GM18909 (cell line): ENCODE measurements at regions not wholly inside any gene's neighbourhood (a gene's known extent, or its start where the extent isn't known, plus 50 kb on each side); places are given as distances from the start of the nearest gene placed in this dataset.
"Not testable (repeated sequence)": the region's sequence is repeated elsewhere in the genome, so short reads cannot be mapped to it uniquely, and the experiment has no call there.

Source experiments
- ATAC-seq: cut with Tn5 transposase; IDR thresholded peaks from one replicate; pipeline ENCODE4 v1.9.1; 2021; ENCODE audit warnings: mild to moderate bottlenecking; ENCODE audit not compliant: unreplicated experiment, poor library complexity

DNA sequence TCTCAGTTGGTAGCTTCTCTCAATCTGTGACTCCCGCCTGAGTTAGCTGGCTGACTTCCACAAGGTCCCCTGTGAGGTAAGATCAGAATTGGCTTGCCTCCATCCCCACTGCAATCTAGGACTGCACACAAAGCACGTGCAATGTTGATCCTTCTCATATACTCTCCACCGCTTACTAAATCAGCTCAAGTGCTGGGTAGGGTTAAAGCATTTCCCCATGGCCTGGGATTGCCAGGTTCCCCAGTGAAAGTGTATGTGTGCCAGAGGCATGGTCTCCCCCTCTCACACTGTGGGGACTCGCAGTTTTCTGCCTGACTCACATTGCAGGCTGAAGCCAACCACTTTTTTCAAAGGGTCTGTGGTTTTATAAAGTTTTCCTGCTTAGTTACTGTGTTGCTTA is 886.9 kb downstream of the FAM133A start:
- ATAC-seq, result no peak

- no peak for ATAC-seq
These were observed 902.5 kb downstream of the FAM133A start for GRCh38 chrX:94576367-94577004.

DNA sequence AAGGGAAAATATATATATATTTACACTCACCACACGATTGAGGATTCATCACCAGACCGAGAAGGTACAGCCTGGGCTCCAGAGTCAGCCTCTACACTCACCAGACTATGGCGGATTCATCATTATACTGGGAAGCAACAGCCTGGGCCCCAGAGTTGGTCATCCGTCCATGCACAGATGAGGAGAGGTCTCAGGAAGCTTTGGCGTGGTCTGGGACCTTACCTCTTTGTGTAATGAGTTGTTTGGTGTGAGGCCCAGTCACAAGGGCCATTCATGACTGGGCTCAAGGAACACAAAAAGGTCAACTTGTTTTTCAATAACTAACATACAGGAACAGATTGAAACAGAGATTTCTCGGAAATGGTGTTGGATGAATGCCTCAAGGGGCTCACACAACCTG is 926.1 kb downstream of the FAM133A start:
- ATAC-seq, result no peak

DNA sequence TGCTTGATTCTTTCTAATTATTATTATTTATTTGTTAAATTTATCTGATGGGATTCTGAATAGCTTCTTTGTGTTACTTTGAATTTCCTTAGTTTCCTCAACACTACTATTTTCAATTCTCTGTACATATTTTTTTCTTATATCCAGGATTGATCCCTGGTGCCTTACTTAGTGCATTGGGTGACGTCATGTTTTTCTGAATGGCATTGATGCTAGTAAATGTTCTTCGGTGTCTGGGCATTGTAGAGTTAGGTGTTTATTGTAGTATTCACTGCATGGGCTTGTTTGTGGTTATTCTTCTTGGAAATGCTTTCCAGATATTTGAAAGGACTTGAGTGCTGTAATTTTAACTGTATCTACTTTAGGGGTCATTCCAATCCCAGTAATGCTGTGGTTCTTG is 938.1 kb downstream of the FAM133A start:
- no peak for ATAC-seq

DNA sequence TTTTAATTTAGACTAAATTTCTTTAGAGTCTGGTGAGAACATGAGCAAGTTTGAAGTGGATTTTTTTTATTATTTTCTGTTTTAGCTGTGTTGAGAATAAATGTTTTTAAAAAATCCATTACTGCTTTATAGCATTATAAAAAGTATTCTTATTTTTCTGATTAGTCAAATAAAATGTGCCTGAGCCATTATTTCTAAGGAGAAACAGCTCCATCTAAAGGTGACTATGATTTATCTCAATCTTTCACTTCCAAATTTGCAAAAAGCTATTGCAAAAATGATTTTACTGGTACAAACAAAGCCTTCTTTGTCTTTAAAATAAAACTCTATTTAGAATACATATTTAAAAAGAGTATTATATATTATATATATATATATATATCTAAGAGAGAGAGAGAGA is 959.2 kb downstream of the FAM133A start:
- ATAC-seq, result no peak

DNA sequence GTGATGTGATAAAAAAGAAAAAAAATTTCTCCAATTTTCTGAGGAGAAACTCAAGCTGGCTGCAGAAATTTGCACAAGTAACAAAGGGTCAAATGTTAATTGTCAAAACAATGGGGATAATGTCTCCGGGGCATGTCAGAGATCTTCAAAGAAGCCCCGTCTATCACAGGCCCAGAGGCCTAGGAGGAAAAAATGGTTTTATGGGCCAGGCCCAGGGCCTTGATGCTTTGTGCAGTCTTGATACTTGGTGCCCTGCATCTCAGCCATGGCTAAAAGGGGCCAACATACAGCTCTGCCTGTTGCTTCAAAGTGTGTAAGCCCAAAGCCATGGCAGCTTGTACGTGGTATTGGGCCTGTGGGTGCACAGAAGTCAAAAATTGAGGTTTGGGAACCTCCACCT is 961.0 kb downstream of the FAM133A start:
- no peak for ATAC-seq

- no peak for ATAC-seq
These were observed 971.7 kb downstream of the FAM133A start for GRCh38 chrX:94645726-94646125.

GRCh38 chrX:94655180-94655579 is 981.2 kb downstream of the FAM133A start:
- no peak for ATAC-seq

- no peak for ATAC-seq
These were observed 988.7 kb downstream of the FAM133A start for GRCh38 chrX:94662689-94663088.

DNA sequence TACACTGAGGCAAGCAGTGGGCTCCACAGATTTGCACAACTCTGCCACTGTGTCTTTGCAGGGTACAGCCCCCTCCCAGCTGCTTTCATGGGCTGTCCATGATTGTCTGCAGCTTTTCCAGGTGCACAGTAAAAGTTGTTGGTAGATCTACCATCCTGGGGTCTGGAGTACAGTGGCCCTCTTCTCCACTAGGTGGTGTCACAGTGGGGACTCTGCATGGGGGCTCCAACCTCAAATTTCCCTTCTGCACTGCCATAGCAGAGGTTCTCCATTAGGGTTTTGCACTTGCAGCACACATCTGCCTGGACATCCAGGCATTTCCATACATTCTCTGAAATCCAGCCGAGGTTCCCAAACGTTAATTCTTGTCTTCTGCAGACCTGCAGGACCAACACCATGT is 1002.3 kb downstream of the FAM133A start:
- no peak for ATAC-seq

DNA sequence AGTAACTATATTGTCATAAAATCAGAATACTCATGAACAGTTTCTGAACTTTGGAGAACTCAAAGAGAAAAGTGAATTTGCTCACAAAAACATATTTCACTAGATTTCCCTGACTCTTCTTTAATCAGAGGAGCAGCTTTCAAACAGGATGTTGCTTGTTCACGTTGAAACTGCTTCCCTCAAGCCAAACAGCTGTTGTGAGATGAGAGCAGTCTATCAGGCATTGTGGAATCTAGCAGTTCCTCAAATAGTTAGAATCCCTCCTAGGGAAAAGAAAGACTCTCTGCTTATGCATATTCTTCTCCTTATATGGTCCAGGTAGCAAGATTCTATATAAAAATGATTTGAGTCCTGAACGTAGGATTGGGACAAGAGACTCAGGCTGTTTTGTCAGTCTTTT is 1012.1 kb downstream of the FAM133A start:
- ATAC-seq, result no peak

DNA sequence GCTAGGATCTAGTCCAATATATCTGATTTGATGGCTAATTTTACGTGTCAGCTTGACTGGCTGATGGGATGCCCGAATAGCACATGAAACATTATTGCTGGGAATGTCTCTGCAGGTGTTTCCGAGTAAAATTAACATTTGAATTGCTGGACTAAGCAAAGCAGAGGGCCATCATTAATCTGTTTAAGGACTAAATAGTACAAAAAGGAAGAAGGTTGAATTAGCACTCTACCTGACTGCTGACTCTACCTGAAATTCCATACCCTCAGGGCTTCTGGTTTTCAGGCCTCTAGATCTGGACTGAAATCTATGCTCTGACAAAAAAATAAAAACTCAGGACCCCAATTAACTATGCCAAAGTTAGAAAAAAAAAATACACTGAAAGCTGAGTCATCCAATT is 1021.9 kb downstream of the FAM133A start:
- no peak for ATAC-seq

- not testable (repeated sequence) for ATAC-seq
These were observed 1030.6 kb downstream of the FAM133A start for GRCh38 chrX:94704348-94705256.

DNA sequence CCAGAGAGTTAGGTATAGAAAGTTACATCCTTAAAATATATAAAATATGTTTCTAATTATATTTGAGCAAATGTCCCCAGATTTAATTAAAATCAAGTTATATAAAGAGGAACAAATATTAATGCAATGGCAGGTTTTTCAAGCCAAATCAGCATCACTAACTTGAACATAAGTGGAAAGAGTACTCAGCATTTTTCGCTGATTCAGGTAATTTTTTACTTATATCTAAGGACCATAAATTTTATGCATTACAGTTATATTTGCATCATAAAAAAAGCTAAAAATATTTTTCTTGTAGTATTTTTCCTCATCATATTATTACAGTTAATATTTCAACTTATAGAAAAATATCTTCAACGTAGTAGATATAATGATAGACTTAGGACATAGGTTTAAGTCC is 1047.4 kb downstream of the FAM133A start:
- ATAC-seq, result no peak

DNA sequence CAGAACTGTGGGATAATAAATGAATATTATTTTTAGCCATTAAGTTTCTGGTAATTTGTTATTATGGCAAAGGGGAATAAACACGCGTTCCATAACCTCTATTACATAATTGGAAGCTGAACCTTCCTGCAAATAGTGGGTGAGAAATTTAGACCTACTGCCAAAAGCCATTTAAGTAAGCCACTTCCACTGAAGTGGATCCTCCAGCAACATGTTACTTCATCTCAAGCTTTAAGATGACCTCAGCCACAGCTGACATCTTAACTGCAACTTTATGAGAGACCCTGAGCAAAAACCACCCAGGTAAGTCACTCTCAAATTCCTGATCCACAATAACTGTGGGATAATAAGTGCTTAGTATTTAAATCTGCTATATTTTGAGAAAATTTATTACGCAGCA is 1048.6 kb downstream of the FAM133A start:
- no peak for ATAC-seq

GRCh38 chrX:94742772-94743171 is 1068.8 kb downstream of the FAM133A start:
- no peak for ATAC-seq

GRCh38 chrX:94743478-94743877 is 1069.5 kb downstream of the FAM133A start:
- ATAC-seq, result peak; percentile 48

DNA sequence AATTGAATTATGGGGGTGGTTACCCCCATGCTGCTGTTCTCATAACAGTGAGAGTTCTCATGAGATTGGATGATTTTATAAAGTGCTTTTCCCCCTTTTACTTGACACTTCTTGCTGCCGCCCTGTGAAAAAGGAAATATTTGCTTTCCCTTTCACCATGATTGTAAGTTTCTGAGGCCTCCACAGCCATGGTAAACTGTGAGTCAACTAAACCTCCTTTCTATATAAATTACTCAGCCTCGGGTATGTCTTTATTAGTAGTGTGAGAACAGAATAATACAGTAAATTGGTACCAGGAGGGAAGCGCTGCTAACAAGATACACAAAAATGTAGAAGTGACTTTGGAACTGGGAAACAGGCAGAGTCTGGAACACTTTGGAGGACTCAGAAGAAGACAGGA is 1070.8 kb downstream of the FAM133A start:
- no peak for ATAC-seq

DNA sequence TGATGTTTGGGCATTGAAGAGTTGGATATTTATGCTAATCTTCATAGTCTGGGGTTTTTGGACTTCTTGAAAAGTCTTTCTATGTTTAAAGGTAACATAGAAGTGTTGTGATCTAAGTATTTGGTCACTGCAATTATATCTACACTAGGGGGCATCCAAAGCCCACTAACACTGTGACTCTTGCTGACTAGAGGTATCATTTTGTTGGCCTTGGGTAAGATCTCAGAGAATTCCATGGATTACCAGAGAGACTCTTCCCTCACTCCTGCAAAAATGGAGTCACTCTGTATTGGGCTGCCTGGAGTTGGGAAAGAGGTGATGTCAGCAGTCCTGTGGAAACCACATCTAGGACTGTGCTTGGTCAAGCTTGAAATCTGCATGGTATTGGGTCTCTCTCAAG is 1077.6 kb downstream of the FAM133A start:
- no peak for ATAC-seq

GRCh38 chrX:94752434-94753169 is 1078.6 kb downstream of the FAM133A start:
- ATAC-seq, result no peak

GRCh38 chrX:94758130-94758529 is 1084.1 kb downstream of the FAM133A start:
- no peak for ATAC-seq
